ENCODE measurements at regions not wholly inside any gene's neighbourhood (a gene's known extent, or its start where the extent isn't known, plus 50 kb on each side); places are given as distances from the start of the nearest gene placed in this dataset.
"Not testable (repeated sequence)": the region's sequence is repeated elsewhere in the genome, so short reads cannot be mapped to it uniquely, and the experiment has no call there.

DNA sequence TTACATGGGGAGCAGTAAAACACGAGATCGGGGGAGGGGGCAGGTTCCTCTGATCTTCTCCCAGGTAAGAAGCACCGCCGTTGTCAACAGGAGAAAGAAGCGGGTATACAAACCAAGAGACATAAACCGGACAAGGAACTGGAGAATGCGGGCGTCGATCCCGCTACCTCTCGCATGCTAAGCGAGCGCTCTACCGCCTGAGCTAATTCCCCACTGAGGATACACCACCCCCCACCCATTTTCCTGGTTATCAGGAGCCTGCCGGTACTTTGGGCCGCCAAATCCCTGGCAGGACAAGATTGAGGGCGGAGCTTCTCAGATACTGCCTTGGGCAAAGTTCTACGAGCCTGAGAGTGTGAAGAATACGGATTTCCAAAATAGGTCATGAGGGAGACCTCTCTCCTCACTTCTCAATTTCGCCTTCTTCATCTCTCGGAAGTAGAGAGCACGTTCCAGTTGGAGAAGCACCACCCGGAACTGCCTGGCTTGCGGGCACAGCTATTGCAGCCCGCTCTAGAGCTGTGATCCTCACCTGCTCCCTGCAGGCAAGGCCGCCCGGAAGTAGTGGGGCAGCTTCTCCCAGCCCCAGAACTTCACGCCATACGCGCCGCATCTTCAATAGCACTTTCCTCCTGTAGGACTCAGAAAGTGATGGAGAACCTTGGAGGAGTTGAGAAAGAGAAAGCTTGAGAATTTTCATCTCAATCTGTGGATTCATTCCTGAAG, 111.6 kb upstream of the ZNF322 start:
- TF ChIP-seq, protein P1, sequence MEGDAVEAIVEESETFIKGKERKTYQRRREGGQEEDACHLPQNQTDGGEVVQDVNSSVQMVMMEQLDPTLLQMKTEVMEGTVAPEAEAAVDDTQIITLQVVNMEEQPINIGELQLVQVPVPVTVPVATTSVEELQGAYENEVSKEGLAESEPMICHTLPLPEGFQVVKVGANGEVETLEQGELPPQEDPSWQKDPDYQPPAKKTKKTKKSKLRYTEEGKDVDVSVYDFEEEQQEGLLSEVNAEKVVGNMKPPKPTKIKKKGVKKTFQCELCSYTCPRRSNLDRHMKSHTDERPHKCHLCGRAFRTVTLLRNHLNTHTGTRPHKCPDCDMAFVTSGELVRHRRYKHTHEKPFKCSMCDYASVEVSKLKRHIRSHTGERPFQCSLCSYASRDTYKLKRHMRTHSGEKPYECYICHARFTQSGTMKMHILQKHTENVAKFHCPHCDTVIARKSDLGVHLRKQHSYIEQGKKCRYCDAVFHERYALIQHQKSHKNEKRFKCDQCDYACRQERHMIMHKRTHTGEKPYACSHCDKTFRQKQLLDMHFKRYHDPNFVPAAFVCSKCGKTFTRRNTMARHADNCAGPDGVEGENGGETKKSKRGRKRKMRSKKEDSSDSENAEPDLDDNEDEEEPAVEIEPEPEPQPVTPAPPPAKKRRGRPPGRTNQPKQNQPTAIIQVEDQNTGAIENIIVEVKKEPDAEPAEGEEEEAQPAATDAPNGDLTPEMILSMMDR (IDR thresholded peaks at IDR 0.05), result not testable (repeated sequence)
- not testable (repeated sequence) for TF ChIP-seq POLR2A (IDR thresholded peaks at IDR 0.05)

All from esophagus squamous epithelium (tissue), 4 donors.